Hepatocyte (in vitro differentiated cells): ENCODE measurements at regions not wholly inside any gene's neighbourhood (a gene's known extent, or its start where the extent isn't known, plus 50 kb on each side); places are given as distances from the start of the nearest gene placed in this dataset.

Experiments
- CTCF ChIP-seq: fragments of 200-600 bp; sonication (generic); IDR thresholded peaks from 2 replicates; pipeline ENCODE4 v1.5.1; 2016; ENCODE audit warnings: antibody characterized with exemption, mild to moderate bottlenecking; ENCODE audit not compliant: poor library complexity
- EZH2 ChIP-seq: fragments of 200-600 bp; sonication (generic); IDR thresholded peaks from 2 replicates; pipeline ENCODE4 v1.6.1; 2016; ENCODE audit warnings: antibody characterized with exemption, mild to moderate bottlenecking, borderline replicate concordance

DNA sequence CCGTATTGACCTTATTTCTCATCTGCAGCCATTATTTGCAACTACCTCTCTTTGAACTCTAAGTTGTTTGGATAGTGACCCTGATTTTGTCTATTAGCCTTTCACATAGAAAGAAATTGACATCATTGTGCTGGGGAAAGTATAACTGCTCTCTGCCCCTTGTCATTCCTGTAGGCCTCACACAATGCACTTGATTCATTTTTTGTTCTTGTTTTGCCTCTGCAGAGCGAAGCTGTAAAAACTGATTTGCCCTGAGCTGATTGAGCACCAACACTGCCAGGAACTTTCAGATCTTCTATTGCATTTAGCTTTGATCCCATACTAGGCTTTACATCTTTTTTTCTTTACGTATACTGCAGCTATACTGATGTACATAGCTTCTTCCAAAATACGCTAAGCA is 167.2 kb upstream of the PTBP2 start:
- TF ChIP-seq CTCF (no peak), EZH2 (no peak)
